ENCODE measurements at regions not wholly inside any gene's neighbourhood (a gene's known extent, or its start where the extent isn't known, plus 50 kb on each side); places are given as distances from the start of the nearest gene placed in this dataset.
A peak's percentile ranks its signal among the peaks of the same experiment; 100 is the strongest.

GRCh38 chr2:44075541-44075940 is 79.8 kb upstream of the LRPPRC start:
- H3K36me3 ChIP-seq (ENCODE audit: insufficient read depth in 1 of 2, low read depth in 1 of 2) = no peaks in the 10 kb centered on the region
- H3K9me3 ChIP-seq = no peaks in the 10 kb centered on the region
- no peaks in the 10 kb centered on the region for H3K27me3 ChIP-seq (ENCODE audit: insufficient read depth in 3 of 3, low read length in 2 of 3)
- intact Hi-C loops (cut with DNase I) = loop anchor here in 1 of 2 donors (5.0 kb wide), 1 partner anchor 287 kb away; the partner anchor contains the start of genes CAMKMT and PREPL
- peaks cover 16% of the 10 kb centered on the region for H3K4me1 ChIP-seq
- peak overlapping the region; percentile 91 for H3K27ac ChIP-seq
- peak; percentile 70 to 87 for DNase-seq
- ATAC-seq = peak; percentile 96 to 99 (median 98)
- H3K4me3 ChIP-seq = no peak overlapping the region
- WGBS, 3 donors = 24 to 57% (median 28%) methylated on average over 6 of the region's 6 CpGs
- no peak for TF ChIP-seq CTCF (IDR thresholded peaks at IDR 0.05)

- no peak overlapping the region for H3K4me3 ChIP-seq
- no peaks in the 10 kb centered on the region for H3K9me3 ChIP-seq
- peaks cover 23% of the 10 kb centered on the region for H3K4me1 ChIP-seq
- ATAC-seq (no peak), DNase-seq (no peak)
- no peaks in the 10 kb centered on the region for H3K27me3 ChIP-seq (ENCODE audit: insufficient read depth in 3 of 3, low read length in 2 of 3)
- no peaks in the 10 kb centered on the region for H3K36me3 ChIP-seq (ENCODE audit: insufficient read depth in 1 of 2, low read depth in 1 of 2)
- no peak for TF ChIP-seq CTCF (IDR thresholded peaks at IDR 0.05)
- WGBS, 3 donors = 71 to 86% (median 85%) methylated on average over 4 of the region's 4 CpGs
- peak overlapping the region; percentile 54 for H3K27ac ChIP-seq
- intact Hi-C loops (cut with DNase I) = loop anchor here in 1 of 2 donors (5.0 kb wide), 1 partner anchor 284 kb away; the partner anchor contains the start of genes CAMKMT and PREPL
Observed at GRCh38 chr2:44077942-44078511, 82.2 kb upstream of the LRPPRC start.

GRCh38 chr2:44079686-44080085 is 83.9 kb upstream of the LRPPRC start:
- intact Hi-C loops (cut with DNase I) = loop anchor here (5.0 to 10.0 kb wide), 2 partner anchors 85 to 283 kb away; partner anchors contain the start of genes CAMKMT (in 1 of the 2), PPM1B (in 1 of the 2) and PREPL (in 1 of the 2)
- Histone ChIP-seq H3K4me3 (no peak overlapping the region), H3K27me3 (ENCODE audit: insufficient read depth in 3 of 3, low read length in 2 of 3) (no peaks in the 10 kb centered on the region), H3K36me3 (ENCODE audit: insufficient read depth in 1 of 2, low read depth in 1 of 2) (no peaks in the 10 kb centered on the region), H3K27ac (peak overlapping the region; percentile 46), H3K4me1 (peaks cover 26% of the 10 kb centered on the region), H3K9me3 (no peaks in the 10 kb centered on the region)
- 50 to 60% (median 60%) methylated on average over 3 of the region's 3 CpGs for WGBS, 3 donors
- no peak for DNase-seq
- ATAC-seq = no peak
- no peak for TF ChIP-seq CTCF (IDR thresholded peaks at IDR 0.05)

GRCh38 chr2:44083054-44083453 is 85.6 kb upstream of the PPM1B start:
- peak in 3 of 4 donors; percentile 22 to 35 (median 26) for ATAC-seq
- WGBS, 3 donors = 43 to 53% (median 49%) methylated on average over 4 of the region's 4 CpGs

More at GRCh38 chr2:44083054-44083453, 85.6 kb upstream of the PPM1B start:
- intact Hi-C loops (cut with DNase I) = loop anchor here in 1 of 2 donors (10.0 kb wide), 1 partner anchor 82 kb away; the partner anchor contains the start of gene PPM1B
- no peak for TF ChIP-seq CTCF (IDR thresholded peaks at IDR 0.05)
- H3K4me3 ChIP-seq = no peak overlapping the region
- peak overlapping the region; percentile 72 for H3K27ac ChIP-seq
- H3K4me1 ChIP-seq = peaks cover 29% of the 10 kb centered on the region
- no peaks in the 10 kb centered on the region for H3K27me3 ChIP-seq (ENCODE audit: insufficient read depth in 3 of 3, low read length in 2 of 3)
- H3K9me3 ChIP-seq = no peaks in the 10 kb centered on the region
- H3K36me3 ChIP-seq (ENCODE audit: insufficient read depth in 1 of 2, low read depth in 1 of 2) = no peaks in the 10 kb centered on the region
- no peak for DNase-seq
